Neuron (in vitro differentiated cells): ENCODE measurements at regions not wholly inside any gene's neighbourhood (a gene's known extent, or its start where the extent isn't known, plus 50 kb on each side); places are given as distances from the start of the nearest gene placed in this dataset.

Experiments
- H2AFZ ChIP-seq: one replicate; pipeline ENCODE4 v1.6.1; 2013; ENCODE audit warnings: low read depth, mild to moderate bottlenecking, inconsistent platforms, low read length, moderate library complexity
- H3K27me3 ChIP-seq: one replicate; pipeline ENCODE4 v1.6.1; 2013; ENCODE audit warnings: low read length; ENCODE audit not compliant: insufficient read depth
- H3K36me3 ChIP-seq: one replicate; pipeline ENCODE4 v1.6.1; 2013; ENCODE audit warnings: low read length; ENCODE audit not compliant: insufficient read depth
- H3K4me1 ChIP-seq: one replicate; pipeline ENCODE4 v1.6.1; 2013; ENCODE audit warnings: low read length; ENCODE audit not compliant: insufficient read depth
- H3K4me3 ChIP-seq: 2 replicates; pipeline ENCODE4 v1.5.1; 2013; ENCODE audit warnings: mild to moderate bottlenecking, low read length, moderate library complexity
- H3K9me3 ChIP-seq: one replicate; pipeline ENCODE4 v1.6.1; 2013; ENCODE audit warnings: low read length

DNA sequence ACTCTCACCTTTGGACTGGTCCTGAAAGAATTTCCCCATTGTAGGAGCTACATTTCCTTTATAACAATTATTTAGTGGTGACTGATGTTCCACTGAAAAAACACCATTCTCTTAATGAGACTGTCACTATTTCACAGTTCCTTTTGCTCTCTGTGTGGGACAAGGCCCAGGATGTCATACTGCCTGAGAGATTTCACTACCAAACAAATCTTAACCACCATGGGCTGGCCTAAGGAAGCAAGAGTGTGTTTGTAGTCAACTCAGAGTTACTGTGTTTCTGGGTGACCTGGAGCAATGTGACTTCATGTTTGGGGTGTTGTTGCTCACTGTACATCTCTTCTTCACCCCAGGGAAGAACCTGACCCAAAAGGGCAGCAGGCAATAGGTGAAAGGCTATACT is 50.1 kb upstream of the ZNF608 start:
- Histone ChIP-seq H3K9me3 (peaks cover 2% of the 10 kb centered on the region), H3K4me3 (no peak overlapping the region), H3K4me1 (peaks cover 11% of the 10 kb centered on the region), H3K36me3 (no peaks in the 10 kb centered on the region), H2AFZ (no peak overlapping the region), H3K27me3 (no peaks in the 10 kb centered on the region)

DNA sequence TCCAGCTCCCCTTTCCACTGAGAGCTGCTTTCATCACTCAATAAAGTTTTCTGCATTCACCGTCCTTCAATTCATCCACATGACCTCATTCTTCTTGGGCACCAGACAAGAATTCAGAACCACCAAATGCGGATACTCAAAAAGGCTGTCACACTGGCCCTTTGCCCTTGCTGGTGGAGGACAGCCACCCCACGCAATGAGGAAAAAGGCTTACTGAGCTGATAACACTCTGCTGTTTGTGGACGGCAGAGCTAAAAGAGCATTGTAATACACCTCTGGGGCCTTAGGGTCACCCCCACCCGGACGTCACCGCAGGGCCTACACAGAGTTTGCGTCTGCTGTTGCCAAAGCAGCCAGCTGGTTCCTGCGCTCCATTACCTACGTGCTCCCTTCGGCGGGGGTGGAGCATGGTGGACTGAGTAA is 51.2 kb upstream of the ZNF608 start:
- peaks cover 15% of the 10 kb centered on the region for H3K4me1 ChIP-seq
- no peak overlapping the region for H3K4me3 ChIP-seq
- peaks cover 2% of the 10 kb centered on the region for H3K9me3 ChIP-seq
- H3K36me3 ChIP-seq, result no peaks in the 10 kb centered on the region
- H2AFZ ChIP-seq, result no peak overlapping the region
- no peaks in the 10 kb centered on the region for H3K27me3 ChIP-seq

DNA sequence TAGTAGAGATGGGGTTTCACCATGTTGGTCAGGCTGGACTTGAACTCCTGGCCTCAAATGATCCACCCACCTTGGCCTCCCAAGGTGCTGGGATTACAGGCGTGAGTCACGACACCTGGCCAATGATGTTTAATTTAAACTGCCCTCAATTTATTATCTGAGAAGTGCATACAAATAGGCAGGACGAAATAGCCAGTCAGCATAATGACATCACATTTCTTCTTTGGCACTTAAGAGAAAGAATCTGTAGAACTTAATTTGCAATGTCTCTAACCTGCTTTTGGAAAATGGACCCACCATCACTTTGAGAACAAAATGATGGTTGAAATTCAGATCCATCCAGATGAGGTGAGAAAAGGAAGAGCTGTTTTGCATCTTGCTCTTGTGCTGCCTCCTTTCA is 52.5 kb upstream of the ZNF608 start:
- Histone ChIP-seq H3K4me1 (peaks cover 15% of the 10 kb centered on the region), H2AFZ (no peak overlapping the region), H3K36me3 (no peaks in the 10 kb centered on the region), H3K4me3 (no peak overlapping the region), H3K9me3 (peaks cover 2% of the 10 kb centered on the region), H3K27me3 (no peaks in the 10 kb centered on the region)

DNA sequence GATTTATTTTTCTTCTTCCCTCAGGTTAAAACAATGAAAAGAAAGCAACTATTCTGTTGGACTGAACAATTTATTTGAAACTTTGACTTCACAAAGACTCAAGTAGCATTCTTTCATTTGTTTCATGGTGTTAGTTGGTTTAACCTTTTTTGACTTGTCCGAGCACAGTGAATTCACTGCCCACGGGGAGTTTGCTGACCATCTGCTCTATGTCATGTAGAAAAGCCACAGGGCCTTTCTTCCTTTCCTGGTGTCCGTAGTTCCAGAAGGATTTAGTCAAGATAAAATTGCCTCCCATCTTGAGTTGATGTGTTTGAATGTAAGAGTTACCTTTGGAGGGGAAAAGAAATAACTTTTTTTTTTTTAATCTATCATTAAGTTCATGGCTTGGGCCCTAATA is 55.1 kb upstream of the ZNF608 start:
- Histone ChIP-seq H3K4me3 (no peak overlapping the region), H3K4me1 (peaks cover 21% of the 10 kb centered on the region), H3K27me3 (peaks cover 3% of the 10 kb centered on the region), H2AFZ (no peak overlapping the region), H3K36me3 (no peaks in the 10 kb centered on the region), H3K9me3 (peaks cover 2% of the 10 kb centered on the region)

DNA sequence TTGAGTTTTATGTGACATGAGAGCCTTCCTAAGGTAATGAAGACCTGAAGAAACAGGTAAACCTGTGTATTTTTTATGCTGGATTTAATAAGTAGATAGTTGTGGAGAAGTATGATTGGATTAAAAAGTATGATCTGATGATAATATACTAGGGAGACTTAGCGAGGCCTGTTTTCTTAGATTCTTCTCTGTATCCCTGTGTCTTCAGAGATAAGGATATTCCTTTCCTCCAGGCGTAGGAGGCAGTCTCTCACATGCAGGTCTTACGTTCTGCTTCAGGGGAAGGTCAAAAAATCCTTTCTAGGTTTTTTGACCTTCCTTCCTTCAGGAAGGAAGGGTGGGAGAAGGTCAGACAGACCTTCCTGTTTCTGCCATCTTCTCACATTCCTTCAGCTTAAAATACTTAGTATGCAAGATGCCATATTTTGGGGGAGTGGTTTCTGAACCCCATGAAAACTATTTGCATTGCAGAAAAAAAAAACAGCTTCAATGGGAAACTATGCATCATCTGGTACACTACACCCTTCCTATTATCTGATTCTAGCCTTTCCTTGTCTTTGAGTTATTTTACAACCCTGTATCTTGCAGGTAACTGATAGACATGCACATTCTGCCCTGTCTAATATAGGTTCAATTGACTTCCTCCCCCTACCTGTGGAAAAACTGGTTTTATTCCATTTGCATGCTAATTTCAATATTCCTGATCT is 57.3 kb upstream of the ZNF608 start:
- H3K4me1 ChIP-seq, result peaks cover 32% of the 10 kb centered on the region
- no peaks in the 10 kb centered on the region for H3K36me3 ChIP-seq
- H3K9me3 ChIP-seq, result no peaks in the 10 kb centered on the region
- no peak overlapping the region for H2AFZ ChIP-seq
- H3K27me3 ChIP-seq, result peaks cover 3% of the 10 kb centered on the region
- no peak overlapping the region for H3K4me3 ChIP-seq

DNA sequence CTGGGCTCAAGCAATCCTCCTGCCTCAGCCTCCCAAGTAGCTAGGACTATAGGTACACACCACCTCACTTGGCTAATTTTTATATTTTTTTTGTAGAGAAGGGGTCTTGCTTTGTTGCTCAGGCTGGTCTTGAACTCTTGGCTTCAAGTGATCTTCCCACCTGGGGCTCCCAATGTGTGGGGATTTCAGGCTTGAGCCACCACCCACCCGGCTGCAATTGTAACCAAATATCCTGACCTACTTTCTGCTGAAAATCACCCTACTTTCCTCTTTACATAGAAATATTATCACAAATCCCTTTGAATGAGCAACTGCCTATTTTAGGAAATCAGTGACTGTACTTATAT is 59.6 kb upstream of the ZNF608 start:
- Histone ChIP-seq H3K27me3 (peaks cover 3% of the 10 kb centered on the region), H3K36me3 (no peaks in the 10 kb centered on the region), H3K4me1 (peaks cover 37% of the 10 kb centered on the region), H3K4me3 (no peak overlapping the region), H3K9me3 (no peaks in the 10 kb centered on the region), H2AFZ (no peak overlapping the region)

DNA sequence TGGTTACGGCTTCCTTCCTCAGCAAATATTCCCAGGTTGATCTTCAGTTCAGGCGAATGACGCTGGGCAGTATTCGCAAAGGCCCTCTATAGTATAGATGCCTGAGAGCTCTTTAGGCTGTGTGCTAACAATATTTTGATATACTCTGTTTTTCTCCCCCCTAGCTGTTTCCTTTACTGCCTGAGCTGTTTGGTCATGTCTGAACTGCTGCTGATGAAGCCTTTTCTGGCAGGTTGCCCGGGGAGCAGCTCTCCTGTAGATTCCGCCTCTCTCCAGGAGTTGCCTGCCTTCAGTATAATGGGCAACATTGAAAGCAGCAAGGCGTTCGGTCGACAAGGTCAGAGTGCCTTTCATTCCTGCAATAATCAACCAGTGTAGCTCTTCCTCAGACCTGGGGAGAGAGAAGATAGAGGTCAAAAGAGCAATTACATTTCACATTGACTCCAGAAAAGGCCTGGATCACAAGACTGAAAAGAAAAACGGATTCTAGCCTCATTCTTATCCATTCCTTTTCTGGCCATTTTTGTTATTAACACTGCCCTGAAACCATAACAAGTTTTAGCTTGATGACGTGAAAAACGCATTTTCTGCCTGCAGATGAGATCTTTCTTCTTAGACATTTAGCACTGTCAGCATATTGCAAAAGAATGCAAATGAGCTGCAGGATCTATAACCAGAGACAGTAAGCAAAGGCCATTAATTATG is 60.1 kb upstream of the ZNF608 start:
- no peaks in the 10 kb centered on the region for H3K36me3 ChIP-seq
- H3K4me3 ChIP-seq, result no peak overlapping the region
- no peaks in the 10 kb centered on the region for H3K9me3 ChIP-seq
- no peak overlapping the region for H2AFZ ChIP-seq
- peaks cover 3% of the 10 kb centered on the region for H3K27me3 ChIP-seq
- peaks cover 32% of the 10 kb centered on the region for H3K4me1 ChIP-seq

DNA sequence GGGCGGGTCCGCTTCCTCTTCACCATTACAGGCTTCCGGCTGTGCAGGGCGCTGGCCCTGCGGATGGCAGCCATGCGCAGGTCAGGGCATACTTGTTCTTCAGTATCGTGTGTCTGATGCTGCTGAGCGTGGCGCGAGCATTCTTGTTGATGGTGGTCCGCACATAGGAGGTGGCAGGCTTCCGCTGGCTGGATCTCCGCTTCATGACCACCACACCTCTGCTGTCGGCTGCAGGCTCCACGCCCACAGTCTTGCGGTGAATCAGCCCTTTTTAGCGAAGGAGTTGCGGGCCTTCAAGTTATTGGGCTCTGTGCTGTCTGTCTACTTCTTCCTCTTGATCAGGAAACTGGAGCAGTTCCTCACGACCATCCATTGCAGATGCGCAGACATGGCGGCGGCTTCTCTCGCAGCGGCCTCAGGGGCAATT is 62.4 kb upstream of the ZNF608 start:
- Histone ChIP-seq H3K36me3 (no peaks in the 10 kb centered on the region), H3K4me3 (no peak overlapping the region), H3K9me3 (no peaks in the 10 kb centered on the region), H2AFZ (no peak overlapping the region), H3K27me3 (peaks cover 3% of the 10 kb centered on the region), H3K4me1 (peaks cover 23% of the 10 kb centered on the region)

DNA sequence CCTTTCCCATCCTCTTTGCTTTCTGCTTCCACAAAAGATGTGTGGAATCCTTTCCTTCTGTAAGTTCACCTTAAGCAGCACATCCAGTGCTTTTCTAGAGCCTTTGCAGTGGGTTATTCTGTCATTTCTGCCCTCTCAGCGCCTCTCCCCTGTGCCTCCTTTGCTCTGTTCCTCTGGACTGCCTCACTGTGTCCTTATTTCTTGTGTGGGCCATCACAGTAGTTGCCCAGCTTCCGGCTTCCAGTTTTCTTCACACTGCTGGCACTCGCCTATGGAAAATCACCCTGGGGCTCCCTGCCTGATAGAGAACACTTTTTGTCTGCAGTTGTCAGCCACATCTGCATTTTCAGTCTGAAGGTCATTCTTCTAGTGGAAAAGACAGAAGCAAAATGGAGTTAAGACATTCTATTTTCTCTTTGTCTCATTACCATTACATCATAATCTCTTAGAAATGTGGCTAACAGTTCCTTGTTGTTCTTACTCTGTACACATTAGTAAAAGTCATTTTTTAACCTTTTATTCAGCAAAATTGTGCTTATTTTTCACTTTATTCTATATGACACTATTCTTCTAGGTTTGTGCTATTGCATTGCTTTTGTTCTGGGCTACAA is 64.1 kb upstream of the ZNF608 start:
- no peaks in the 10 kb centered on the region for H3K27me3 ChIP-seq

DNA sequence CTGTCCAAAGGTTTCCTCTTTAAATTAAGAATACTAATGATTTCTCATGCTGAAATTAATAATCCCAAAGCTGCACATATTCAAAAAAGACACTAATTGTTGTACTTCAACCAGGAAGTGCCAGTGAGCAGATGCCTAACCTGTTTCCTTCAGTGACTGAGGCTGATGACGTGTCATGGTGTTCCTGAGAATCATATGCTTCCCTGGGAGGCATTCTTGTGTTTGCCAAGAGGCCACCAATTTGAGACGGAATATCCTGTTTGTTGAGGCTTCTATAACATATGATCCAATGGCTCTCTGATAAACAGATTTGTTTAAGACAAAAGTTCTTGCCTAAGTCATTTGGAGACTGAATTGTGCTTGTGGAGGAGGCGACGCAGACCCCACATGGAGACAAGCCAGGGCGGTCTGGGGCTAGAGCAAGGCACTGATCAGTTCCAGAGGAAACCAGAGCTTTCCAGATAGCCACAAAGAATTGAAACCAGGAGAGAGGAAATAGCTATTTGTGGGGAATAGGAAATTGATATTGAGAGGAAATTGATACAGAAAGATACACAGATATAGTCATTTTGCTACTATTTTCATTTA is 66.4 kb upstream of the ZNF608 start:
- H3K4me1 ChIP-seq, result peaks cover 7% of the 10 kb centered on the region
- no peak overlapping the region for H3K4me3 ChIP-seq
- H3K9me3 ChIP-seq, result no peaks in the 10 kb centered on the region
- no peaks in the 10 kb centered on the region for H3K27me3 ChIP-seq
- no peaks in the 10 kb centered on the region for H3K36me3 ChIP-seq
- H2AFZ ChIP-seq, result no peak overlapping the region

More for the DNA sequence above, 64.1 kb upstream of the ZNF608 start:
- Histone ChIP-seq H3K9me3 (no peaks in the 10 kb centered on the region), H3K4me3 (no peak overlapping the region), H3K36me3 (no peaks in the 10 kb centered on the region), H3K4me1 (peaks cover 23% of the 10 kb centered on the region), H2AFZ (no peak overlapping the region)

DNA sequence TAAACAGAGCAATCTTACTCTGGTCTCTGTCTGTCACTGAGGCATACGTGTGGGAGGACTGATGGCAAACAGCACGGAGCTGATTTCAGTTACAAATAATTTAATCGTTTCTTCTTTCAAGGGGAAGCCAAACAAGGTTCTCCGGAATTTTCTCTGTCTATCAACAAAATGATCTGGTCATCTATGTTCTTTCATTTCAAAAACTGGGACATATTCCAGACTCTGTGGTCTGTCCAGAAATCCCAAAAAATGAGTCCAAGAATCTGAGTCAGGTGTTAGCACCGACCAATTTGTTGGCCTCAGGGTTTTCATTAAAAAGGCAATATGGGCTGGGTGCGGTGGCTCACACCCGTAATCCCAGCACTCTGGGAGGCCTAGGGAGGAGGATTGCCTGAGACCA is 69.9 kb upstream of the ZNF608 start:
- H3K4me3 ChIP-seq, result no peak overlapping the region
- no peaks in the 10 kb centered on the region for H3K9me3 ChIP-seq
- no peaks in the 10 kb centered on the region for H3K27me3 ChIP-seq
- no peaks in the 10 kb centered on the region for H3K36me3 ChIP-seq
- H3K4me1 ChIP-seq, result no peaks in the 10 kb centered on the region
- H2AFZ ChIP-seq, result no peak overlapping the region

DNA sequence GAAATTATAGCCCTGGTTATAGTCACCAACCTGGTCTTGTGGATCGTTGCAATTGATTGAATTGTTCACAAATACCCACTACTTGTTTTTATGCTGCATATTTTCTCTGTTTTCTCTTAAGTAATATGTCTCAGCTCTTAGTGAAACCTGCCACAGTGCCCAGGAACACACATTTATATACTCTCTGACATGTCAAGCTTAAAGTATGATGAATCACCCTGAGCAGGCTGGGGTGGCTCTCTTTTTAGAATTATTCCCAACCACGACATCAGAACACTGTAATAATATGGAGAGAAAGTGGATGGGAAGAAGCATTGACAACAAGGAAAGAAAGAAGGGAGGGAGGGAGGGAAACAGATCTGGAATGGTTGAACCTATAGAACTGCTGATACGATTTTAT is 72.8 kb upstream of the ZNF608 start:
- Histone ChIP-seq H3K4me1 (peaks cover 4% of the 10 kb centered on the region), H3K27me3 (no peaks in the 10 kb centered on the region), H3K4me3 (no peak overlapping the region), H3K9me3 (no peaks in the 10 kb centered on the region), H3K36me3 (no peaks in the 10 kb centered on the region), H2AFZ (no peak overlapping the region)

DNA sequence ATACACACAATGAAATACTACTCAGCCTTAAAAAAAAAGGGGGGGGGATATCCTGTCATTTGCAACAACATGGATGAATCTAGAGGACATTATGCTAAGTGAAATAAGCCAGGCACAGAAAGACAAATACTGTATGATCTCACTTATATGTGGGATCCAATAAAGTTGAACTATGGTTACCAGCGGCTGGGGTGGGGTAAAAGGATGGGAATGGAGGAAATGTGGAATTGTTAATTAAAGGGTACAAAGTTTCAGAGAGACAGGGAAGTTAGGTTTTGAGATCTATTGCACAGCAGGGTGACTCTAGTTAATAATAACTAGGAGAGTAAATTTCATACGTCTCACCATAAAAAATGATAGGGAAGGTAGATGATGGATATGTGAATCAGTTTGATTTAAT is 76.2 kb upstream of the ZNF608 start:
- H3K27me3 ChIP-seq, result no peaks in the 10 kb centered on the region
- H3K4me3 ChIP-seq, result no peak overlapping the region
- peaks cover 4% of the 10 kb centered on the region for H3K4me1 ChIP-seq
- no peaks in the 10 kb centered on the region for H3K36me3 ChIP-seq
- H2AFZ ChIP-seq, result no peak overlapping the region
- no peaks in the 10 kb centered on the region for H3K9me3 ChIP-seq
